D721Med (cell line): ENCODE measurements at regions not wholly inside any gene's neighbourhood (a gene's known extent, or its start where the extent isn't known, plus 50 kb on each side); places are given as distances from the start of the nearest gene placed in this dataset.

Source experiments
- DNase-seq: peaks from one replicate; pipeline ENCODE4 v3.0.0; 2011; ENCODE audit warnings: low spot score; ENCODE audit not compliant: insufficient read length
- FAIRE-seq: peaks from 2 replicates; lab custom pipeline; 2011; peaks lifted over from hg19 to GRCh38; lab: Jason Lieb, UNC
- CTCF ChIP-seq: IDR thresholded peaks from 2 replicates; pipeline ENCODE4 v1.5.1; 2012; ENCODE audit warnings: mild to moderate bottlenecking, control low read depth; ENCODE audit not compliant: insufficient read depth; ENCODE audit errors: missing control alignments

GRCh38 chr13:86003029-86003428 is 203.8 kb upstream of the SLITRK6 start:
- TF ChIP-seq CTCF: no peak
- DNase-seq (no peak), FAIRE-seq (peak; percentile 58)

- TF ChIP-seq CTCF: no peak
- no peak for DNase-seq
- no peak for FAIRE-seq
Observed at GRCh38 chr13:86000546-86000945, 201.3 kb upstream of the SLITRK6 start.

GRCh38 chr13:85997587-85997986 is 198.4 kb upstream of the SLITRK6 start:
- no peak for TF ChIP-seq CTCF
- DNase-seq (no peak), FAIRE-seq (no peak)

- FAIRE-seq: no peak
- DNase-seq: no peak
Observed at GRCh38 chr13:85995788-85996418, 196.7 kb upstream of the SLITRK6 start.

GRCh38 chr13:85993567-85993966 is 194.3 kb upstream of the SLITRK6 start:
- no peak for TF ChIP-seq CTCF
- FAIRE-seq: no peak
- DNase-seq: no peak

More at GRCh38 chr13:85995788-85996418, 196.7 kb upstream of the SLITRK6 start:
- TF ChIP-seq CTCF: no peak

GRCh38 chr13:85990397-85990796 is 191.2 kb upstream of the SLITRK6 start:
- DNase-seq (no peak), FAIRE-seq (no peak)
- no peak for TF ChIP-seq CTCF

- no peak for TF ChIP-seq CTCF
- DNase-seq (no peak), FAIRE-seq (no peak)
Observed at GRCh38 chr13:85985797-85986196, 186.6 kb upstream of the SLITRK6 start.
